Adrenal gland (tissue), 5 donors: ENCODE measurements at regions not wholly inside any gene's neighbourhood (a gene's known extent, or its start where the extent isn't known, plus 50 kb on each side); places are given as distances from the start of the nearest gene placed in this dataset.

Source experiments
- POLR2A ChIP-seq, 2 donors: fragments of 450-650 bp; IDR thresholded peaks; one replicate each; pipeline ENCODE4 v1.6.1; 2017; ENCODE audit warnings: antibody characterized with exemption in 2 of 2, mild to moderate bottlenecking in 2 of 2, moderate library complexity in 1 of 2
- TF ChIP-seq, protein P1 (sequence below), 6 experiments: fragments of 450-650 bp in 4 of 6; fragments of 200-600 bp in 2 of 6; sonication (generic) in 1 of 6; IDR thresholded peaks; 1 replicate in 5 of 6; 2 replicates in 1 of 6; pipeline versions ENCODE4 v1.5.1 to v1.8.0; 2016 to 2021; ENCODE audit warnings: antibody characterized with exemption in 6 of 6, mild to moderate bottlenecking in 2 of 6, moderate library complexity in 1 of 6
- donor health status: DM: no; HTN: no; CAD: no.

DNA sequence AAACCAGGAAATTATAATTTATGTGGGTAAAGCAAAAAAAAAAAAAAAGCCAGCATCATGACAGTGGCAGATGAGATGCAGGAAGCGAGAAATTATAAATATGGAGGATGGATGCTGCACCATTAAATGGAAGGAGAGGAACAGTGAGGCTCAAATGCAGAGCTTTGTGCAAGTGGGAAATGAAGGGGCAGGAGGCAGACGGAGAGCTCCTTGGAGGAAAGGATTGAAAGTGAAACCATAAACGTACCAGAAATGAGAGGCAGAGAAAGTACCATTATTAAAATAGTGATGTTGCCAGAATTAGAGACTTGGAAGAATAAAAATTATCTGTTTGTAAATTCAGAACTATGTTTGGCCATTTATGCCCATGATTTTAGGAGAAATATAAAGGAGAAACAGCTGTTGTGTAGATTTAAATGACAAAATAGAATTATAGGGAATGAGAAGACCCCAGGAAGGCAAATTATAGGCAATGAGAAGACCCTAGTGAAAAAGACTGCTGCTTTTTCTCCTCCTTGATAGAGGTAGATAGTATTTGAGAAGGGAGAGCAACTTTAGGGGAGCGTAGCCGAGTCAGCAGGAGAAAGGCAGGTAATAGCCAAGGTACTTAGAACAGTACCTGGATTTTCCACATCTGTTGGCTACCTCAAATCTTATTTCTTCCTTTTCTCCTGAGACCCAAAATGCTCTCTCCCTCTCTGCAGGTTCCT, 341.0 kb upstream of the CD180 start:
- TF ChIP-seq, protein P1, sequence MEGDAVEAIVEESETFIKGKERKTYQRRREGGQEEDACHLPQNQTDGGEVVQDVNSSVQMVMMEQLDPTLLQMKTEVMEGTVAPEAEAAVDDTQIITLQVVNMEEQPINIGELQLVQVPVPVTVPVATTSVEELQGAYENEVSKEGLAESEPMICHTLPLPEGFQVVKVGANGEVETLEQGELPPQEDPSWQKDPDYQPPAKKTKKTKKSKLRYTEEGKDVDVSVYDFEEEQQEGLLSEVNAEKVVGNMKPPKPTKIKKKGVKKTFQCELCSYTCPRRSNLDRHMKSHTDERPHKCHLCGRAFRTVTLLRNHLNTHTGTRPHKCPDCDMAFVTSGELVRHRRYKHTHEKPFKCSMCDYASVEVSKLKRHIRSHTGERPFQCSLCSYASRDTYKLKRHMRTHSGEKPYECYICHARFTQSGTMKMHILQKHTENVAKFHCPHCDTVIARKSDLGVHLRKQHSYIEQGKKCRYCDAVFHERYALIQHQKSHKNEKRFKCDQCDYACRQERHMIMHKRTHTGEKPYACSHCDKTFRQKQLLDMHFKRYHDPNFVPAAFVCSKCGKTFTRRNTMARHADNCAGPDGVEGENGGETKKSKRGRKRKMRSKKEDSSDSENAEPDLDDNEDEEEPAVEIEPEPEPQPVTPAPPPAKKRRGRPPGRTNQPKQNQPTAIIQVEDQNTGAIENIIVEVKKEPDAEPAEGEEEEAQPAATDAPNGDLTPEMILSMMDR (IDR thresholded peaks at IDR 0.05), result no peak
- no peak for TF ChIP-seq POLR2A (IDR thresholded peaks at IDR 0.05)
